GM19452 (cell line): ENCODE measurements at regions not wholly inside any gene's neighbourhood (a gene's known extent, or its start where the extent isn't known, plus 50 kb on each side); places are given as distances from the start of the nearest gene placed in this dataset.
"Not testable (repeated sequence)": the region's sequence is repeated elsewhere in the genome, so short reads cannot be mapped to it uniquely, and the experiment has no call there.

Source experiments
- ATAC-seq: cut with Tn5 transposase; IDR thresholded peaks from one replicate; pipeline ENCODE4 v1.9.1; 2021; ENCODE audit not compliant: unreplicated experiment

DNA sequence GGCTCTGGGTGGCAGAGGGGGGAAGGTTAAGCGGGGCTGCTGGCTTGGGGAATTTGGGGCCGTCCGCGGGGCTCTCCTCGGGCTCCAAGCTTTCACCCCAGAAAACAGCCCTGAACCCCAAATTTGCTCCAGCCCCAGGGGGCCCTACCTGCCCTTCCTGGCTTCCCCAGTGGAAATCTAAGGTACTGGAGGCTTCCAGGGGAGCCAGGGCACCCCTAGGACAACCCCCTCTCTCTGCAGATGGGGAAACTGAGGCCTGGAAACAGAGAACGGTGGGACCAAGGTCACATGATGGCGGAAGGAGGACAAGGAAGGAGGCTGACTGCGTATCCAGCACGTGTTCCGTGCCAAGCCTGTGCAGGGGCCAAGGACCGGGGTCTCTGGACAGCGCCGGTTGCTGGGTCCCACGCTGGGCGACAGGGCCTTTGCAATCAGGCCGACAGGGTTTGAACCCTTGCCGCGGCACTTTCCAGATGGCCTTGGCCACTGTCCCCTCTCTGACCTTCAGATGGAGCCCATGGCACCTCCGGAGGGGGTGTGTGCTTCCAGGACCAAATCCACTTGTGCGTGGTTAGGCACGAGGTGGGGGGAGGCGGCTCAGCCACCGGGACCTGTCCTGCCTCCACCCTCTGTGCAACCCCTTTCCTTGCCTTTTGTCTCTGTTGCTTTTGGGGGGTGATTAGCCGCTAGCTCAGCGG lies 183.1 kb downstream of the C9orf50 start:
- no peak for ATAC-seq

DNA sequence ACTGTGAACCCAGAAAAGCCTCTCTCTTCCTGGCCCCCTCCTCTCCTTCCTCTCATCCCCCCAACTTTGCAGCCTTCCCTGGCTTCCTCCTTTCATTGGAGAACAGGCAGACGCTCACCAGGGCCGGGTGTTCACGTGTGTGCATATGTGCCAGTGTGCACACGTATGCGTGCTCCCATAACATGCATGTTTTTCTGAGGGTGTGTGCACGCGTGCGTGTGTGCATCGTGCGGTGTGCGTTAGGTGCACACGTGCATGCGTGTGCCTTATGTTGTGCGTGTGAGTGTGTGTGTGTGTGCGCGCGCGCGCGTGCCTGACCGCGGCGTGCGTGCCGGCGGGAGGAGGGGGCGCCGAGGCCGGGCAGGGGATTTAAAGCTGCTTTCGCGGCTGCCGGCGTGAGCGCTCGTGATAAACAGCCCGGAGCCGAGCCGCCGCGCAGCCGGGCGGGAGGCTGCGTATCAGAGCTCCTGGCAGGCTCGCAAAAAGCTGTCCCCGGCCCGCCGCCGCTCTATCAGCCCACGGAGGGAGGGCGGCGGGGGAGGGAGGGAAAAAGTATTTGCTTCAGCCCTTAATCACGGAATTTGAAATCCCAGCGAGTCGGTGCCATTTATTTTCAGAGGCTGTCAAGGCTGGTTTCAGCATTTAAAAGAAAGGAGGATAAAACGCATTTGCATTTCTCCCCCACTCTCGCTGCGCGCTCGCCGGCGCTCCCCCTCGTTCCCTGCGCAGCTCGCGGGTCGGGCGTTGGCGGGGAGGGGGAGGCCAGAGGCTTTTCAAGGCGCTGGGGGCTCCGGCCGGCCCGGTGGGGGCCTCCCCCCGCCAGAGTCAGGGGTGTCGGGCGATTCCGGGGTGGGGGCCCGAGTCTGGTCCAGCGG lies 183.9 kb downstream of the C9orf50 start:
- ATAC-seq: no peak

DNA sequence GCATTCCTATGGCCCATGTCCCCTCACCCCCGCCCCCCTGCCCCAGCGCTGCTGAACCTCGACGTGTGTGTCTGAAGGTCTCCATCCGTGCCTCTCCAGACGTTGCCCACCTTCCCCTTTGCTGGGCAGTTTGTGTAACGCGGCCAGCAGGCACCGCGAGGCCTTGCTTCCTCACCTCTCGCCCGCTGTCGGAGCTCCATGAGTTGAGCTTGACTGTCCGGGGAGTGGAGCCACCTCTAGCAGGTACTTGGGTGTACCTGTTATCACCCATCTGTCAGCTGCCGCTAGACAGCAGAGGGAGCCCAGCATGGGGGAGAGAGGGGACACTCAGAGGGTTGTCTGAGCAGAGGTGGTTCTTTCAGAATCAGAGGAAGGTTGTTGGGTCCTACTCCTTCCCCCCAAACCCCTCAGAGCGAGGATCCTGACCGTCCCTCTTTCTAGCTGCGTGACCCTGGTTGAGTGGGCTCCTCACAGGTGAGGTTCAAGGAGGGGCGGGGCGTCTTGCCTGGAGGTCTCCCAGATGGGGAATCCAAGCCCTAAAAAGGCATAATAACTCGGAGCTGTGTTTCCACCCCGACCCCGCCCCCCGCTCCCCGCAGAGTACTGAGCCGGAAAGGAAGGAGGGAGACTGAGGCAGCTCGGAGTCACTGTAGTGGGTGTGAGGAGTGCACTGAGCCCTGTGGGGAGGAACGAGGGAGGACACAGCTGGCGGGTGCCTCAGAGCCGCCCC lies 184.7 kb downstream of the C9orf50 start:
- ATAC-seq: no peak

DNA sequence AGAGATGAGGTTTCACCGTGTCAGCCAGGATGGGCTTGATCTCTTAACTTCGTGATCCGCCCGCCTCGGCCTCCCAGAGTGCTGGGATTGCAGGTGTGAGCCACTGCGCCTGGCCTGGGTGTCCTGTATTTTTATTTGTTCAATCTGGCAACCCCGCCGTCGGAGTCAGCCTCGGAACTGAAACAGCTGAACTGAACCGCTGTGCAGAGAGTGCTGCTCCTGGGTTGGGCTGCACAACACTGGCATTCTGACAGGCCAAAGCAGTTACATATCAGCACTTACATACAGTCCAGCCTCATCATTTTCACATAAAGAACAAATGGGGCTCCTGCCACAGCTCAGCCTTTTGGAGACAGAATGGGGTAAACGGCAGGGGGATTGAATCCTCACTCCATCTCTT lies 185.6 kb downstream of the C9orf50 start:
- no peak for ATAC-seq

DNA sequence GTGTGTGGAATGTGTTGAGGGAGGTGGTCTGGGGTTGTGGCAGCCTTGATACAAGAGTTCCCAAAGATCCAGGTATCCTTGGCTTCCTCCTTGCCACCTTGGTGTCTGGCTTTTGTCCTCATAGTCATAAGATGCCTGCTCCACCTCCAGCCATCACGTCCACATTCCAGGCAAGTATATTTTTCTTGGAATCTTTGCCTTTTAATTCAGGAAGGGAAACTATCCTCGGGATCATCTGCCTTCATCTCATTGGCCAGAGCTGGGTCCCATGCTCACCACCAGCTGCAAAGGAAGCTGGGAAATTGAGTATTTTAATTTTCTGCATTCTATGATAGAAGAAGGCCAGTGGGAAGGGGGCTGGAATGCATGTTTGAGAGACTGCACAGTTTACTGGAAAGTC lies 186.7 kb downstream of the C9orf50 start:
- no peak for ATAC-seq

DNA sequence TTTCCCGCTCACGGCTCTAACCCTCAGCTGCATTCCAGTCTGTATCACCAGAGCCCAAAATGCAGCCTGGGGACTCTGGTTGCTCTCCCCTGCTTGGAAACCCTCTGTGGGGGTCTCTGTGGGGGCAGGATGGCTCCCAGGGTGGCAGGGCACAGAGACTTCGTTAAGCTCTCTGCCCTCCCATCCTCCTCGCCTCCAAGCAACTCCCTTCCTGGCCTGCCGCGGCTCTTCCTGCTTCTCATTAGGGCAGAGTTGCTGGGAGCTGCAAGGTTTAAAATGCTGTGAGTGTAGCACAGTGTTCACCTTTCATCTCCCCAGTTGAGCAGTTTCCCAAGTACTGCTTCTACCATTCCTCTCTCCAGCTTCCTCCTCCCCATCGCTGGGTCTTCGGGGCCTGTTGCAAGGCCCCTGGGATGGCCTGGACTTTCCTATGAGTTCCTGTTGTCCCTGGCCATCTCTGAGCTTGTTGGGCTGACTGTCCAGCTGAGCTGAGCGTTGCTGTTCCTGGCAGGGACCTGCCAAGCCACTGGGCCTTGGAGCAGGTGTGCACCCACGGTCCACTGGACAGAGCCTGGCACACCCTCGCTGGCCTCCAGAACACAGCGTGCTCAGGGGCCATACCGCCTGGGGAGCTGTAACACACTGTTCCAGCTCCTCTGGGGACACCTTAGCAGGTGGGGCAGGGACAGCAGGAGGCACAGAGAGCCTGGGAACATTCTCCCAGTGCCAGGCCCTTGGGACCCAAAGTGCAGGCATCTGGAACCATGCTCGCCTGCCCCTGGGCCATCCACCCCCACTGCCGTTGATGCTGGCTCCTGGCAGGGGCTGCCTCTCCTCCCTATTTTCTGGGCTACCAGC lies 188.4 kb downstream of the C9orf50 start:
- no peak for ATAC-seq

DNA sequence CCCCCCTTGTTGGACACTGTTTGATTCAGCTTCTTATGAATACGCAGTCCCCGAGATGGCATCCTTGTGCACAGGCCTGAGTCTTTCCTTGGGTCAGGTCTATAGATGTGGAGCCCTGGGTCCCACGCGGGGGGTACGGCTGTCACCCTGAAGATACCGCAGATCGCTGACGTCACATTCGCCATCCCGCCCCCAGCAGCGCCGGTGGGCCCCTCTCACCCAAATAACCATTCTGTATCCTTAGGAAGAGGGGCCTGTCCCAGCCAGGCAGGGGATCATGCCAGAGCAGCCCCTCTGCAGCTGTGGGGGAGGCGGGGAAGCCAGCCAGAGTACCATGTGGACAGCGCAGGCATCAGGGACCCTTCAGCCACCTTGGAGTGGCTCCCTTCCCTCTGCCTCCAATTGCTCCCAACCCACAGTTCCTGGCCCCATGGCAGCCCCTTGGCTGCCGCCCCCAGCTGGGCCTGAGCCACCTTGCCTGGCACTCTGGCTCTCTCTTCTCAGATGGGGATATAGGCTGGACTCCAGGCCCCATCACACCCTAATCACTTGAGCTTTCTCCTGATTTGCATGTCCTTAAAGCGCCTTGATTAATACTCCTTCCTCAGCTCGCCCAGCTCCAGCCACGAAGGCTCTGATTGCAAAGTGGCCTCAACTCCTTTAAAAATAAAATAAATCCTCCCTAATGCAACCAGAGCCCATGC lies 189.8 kb downstream of the C9orf50 start:
- no peak for ATAC-seq

DNA sequence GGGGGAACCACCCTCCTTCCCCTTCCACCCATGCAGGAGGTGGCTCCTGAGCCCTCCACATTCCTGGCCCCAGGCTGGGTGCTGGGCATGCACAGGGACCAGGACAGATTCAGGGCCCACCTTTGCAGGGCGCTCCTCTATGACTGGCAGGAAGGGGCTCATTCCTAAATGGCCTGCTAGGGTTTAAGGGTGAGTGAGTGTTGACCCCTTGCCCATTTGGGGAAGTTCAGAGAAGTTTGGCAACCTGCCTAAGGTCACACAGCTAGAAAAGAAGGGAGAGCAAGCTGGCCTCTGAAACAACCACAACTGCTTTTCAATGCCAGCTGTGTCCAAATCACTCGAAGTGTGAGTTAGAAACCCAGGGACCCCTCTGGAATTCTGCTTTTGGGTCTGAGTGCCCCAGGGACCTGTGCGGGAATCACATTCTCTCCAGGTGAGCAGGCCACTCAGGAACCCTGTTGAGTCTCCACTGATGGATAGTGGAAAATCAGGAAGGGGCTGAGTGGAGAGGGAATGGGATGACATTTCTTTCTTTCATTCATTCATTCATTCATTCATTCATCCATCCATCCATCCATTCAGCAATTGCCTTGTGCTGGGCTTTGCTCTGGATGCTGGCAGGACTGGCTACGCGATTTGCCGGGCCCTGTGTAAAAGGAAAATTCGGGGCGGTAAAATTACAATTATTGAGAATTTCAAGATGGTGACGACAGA lies 191.9 kb downstream of the C9orf50 start:
- ATAC-seq: no peak

DNA sequence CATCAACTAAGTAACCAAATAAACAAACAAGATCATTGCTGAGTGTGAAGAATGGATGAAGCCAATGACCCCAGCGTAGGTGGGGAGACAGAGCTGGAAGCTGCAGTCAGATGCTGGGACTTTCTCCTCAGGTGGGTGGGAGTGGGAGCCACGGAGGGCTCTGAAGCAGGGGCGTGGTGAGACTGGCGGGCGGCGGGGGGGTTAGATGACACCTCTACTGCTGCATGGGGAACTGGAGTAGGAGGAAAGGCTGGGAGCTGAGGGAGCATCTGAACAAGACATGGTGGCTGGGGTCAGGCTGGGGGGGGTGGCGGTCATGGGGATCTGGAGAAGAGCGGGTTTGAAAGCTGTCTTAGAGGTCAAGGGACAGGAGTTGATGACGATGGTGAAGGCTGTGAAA lies 193.8 kb downstream of the C9orf50 start:
- ATAC-seq: no peak

DNA sequence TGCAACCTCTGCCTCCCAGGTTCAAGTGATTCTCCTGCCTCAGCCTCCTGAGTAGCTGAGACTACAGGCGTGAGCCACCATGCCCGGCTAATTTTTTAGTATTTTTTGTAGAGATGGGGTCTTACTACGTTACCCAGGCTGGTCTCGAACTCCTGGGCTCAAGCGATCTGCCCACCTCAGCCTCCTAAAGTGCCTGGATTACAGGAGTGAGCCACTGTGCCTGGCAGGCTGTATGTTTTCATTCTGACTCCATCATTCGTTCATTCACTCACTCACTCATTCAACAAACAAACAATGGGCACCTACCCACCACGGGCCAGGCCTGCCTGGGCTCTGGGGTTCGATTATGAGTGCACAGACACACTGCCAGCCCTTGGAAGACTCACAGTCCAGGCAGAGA lies 197.1 kb downstream of the C9orf50 start:
- not testable (repeated sequence) for ATAC-seq

DNA sequence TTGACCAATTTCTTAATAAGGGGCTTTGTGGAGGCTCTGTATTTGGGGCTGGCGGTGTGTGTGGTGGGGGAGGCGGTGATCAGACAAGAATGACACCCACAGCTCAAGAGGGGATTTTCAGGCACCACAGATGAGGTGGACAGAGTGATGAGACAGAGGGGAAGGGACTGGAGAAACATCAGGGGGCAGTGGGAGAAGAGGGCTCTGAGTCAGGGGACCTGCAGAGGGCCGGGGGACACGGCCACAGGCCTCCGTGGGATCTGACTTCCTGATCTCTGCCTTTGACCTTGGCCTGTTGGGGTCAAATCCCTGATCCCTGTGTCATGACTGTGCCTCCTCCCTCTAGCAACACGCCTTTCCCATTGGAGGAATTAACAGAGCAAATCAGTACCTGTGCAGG lies 197.7 kb downstream of the C9orf50 start:
- no peak for ATAC-seq

DNA sequence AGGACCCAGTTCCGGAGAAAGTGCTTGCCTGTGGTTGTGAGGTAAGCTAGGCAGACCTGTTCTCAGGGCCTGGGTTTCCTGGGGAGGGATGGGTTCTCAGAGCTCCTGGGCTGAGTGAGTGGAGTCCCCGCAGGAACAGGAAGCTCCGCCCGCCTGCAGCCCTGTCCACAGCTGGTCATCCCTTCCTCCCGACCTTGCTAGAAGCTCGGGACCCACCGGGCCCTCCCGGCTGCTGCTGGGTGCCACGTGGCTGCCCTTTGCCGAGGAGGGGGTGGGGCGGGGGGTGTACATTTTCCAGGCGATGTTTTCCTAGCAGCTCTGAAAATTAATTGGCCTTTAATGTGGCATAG lies 198.1 kb downstream of the C9orf50 start:
- ATAC-seq: no peak

DNA sequence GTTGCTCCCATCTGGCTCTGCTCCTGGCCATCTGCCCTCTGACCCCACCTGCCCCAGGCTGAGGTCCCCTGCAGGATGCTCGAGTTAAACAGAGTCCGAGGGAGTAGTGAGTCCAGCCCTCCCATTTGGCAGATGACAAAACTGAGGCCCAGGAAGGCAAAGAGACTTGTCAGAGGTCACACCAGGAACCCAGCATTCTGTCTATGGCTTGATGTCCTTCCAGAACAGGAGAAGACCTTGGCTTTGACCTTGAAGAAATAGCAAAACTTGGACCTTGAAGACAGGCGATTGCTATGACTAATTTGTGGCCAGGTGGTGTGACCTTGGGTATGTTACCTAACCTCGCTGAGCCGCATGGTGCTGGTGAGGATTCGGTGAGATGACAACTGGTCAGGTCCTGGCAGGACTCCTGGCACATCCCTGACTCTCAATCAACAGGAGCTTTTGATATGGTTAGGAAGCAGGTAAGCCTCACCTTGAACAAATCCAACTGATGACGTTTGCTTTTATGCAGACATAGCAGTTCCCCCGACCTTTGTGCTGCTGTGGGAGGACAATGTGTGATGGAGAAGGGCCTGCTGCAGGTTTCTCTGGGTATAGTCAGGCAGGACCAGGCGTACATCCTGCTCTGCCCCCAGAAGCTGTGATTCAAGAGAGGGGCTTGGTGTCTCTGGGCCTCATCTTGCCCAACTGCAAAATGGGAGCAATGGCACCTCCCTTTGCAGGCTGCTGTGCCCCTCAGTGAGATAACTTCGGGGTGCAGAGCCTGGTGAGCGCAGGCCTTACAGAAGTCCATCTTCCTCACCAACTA lies 198.7 kb downstream of the C9orf50 start:
- ATAC-seq: no peak

DNA sequence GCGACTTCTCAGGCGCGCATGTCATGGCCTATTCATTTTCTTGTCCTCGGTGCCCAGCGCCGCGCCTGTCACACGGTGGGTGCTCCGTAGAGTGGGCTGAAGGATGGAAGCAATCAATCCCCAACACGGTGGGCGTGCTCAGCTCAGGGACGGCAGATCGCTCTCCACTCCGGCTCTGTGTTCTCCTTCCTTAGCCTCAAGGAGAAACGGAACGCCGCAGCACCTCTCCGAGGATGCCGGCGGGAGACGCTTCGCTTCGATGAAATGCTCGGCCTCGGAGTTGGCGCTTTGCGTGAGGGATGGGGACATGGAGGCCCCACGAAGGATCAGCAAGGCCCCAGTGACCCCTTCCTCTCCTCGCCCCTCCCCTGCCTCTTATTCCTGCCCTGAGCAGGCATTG lies 199.5 kb downstream of the C9orf50 start:
- ATAC-seq: no peak

DNA sequence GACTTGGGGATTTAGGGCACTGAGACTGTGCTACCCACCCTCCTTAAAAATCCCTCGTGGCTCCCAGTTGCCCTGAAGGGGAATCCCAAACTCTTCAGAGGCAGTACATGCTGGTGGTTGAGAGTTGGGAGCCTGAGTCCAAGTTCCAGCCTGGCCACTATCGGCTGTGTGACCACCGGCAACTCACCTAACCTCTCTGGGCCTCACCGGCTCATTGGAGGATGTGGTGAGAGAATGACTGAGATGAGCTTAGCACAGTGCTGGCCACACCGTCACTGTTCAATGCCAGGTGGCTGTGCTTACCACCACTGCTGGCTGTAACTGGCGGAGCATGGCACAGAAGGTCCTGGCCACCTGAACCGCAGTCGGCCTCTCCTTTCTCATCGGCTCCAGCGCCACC lies 200.2 kb downstream of the C9orf50 start:
- no peak for ATAC-seq

DNA sequence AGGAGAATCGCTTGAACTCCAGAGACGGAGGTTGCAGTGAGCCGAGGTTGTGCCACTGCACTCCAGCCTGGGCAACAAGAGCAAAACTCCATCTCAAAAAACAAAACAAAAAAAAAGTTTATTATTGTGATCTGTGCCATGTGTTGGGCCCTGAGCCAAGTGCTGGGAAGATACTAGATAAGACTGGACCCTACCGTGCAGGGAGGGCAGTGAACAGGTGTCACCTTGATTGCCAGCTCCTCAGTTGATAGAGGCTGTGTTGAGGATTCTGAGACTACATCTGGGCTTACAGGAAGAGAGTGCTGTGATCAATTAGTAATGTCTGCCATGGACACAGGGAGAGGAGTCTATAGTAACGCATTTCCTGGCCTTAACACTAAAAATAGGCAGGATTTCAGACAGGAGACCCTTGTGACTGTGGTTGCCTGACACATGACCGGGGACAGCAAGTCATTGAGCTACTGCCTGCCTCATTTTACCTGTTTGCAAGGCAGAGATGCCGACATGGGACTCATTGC lies 201.5 kb downstream of the C9orf50 start:
- no peak for ATAC-seq

DNA sequence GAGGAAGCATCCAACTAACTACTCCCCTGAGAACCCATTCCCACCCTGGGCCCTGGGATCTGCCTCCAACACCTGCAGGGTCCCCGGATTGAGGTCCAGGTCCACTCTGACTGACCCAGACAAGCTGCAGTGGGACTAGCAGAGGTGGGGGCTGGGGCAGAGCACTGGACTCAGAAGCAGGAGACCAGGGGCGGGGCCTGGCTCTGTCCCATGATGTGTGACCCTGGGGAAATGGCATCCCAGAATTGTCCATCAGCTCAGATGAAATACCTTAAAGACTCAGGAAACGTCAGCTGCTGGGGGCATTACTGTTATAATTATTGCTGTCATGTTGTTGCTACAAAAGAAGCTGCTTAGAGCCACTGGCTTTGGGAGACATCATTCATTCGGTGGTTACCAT lies 202.4 kb downstream of the C9orf50 start:
- no peak for ATAC-seq

DNA sequence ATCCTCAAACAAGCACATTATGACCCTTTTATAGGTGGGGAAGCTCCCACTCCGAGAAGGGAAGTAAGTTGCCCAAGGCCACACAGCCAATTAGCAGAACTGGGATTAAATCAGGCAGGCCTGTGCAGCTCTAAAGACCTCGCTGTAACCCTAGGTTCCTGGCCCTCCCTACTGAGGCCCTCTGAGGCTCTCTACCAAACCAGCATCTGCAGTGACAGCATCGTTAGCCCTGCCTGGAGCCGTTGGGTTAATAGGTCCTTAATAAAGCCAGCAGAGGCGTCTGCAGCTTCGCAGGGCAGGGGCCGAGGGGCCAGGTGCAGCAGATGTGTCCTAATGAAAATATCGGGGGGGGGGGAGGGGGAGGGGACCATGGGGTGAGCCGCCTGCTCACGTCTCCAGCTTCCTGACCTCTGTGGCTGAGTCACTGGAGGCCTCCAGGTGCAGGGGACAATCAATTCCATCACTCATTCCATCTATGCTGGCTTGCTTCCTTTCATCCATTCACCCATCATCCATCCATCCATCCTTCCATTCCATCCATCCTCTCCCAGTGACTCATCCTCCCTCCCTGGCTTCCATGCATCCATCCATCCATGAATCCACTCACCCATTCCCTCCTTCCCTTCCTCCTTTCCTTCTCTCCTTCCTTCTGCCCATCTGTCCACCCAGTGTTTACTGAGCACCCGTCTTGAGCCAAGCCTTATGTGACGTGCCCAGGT lies 203.9 kb downstream of the C9orf50 start:
- no peak for ATAC-seq
